Right lobe of liver (tissue), 4 donors: ENCODE measurements at regions not wholly inside any gene's neighbourhood (a gene's known extent, or its start where the extent isn't known, plus 50 kb on each side); places are given as distances from the start of the nearest gene placed in this dataset.

Source experiments
- CTCF ChIP-seq, 4 donors: fragments of 200-600 bp in 3 of 4; fragments of 450-650 bp in 1 of 4; IDR thresholded peaks; one replicate each; pipeline versions ENCODE4 v1.5.1 to v1.8.0; 2016 to 2022; ENCODE audit warnings: antibody characterized with exemption in 4 of 4, mild to moderate bottlenecking in 2 of 4
- POLR2A ChIP-seq: fragments of 450-650 bp; IDR thresholded peaks from one replicate; pipeline ENCODE4 v1.6.1; 2017; ENCODE audit warnings: antibody characterized with exemption, mild to moderate bottlenecking
- donor health status: DM: no; HTN: no; CAD: no.
- donor health status: DM: no; HTN: no; CAD: no.
- donor health status: DM: no; HTN: yes; CAD: no.

GRCh38 chr1:181356505-181357340, 126.6 kb upstream of the CACNA1E start:
- TF ChIP-seq CTCF (IDR thresholded peaks at IDR 0.05): no peak
- no peak for TF ChIP-seq POLR2A
